Activated naive CD8-positive, alpha-beta T cell treated with anti-CD3 and anti-CD28 coated beads, Interleukin-2, amount 50 U/mL, for 24 hours (primary cell): ENCODE measurements at regions not wholly inside any gene's neighbourhood (a gene's known extent, or its start where the extent isn't known, plus 50 kb on each side); places are given as distances from the start of the nearest gene placed in this dataset.
"Not testable (repeated sequence)": the region's sequence is repeated elsewhere in the genome, so short reads cannot be mapped to it uniquely, and the experiment has no call there.

Source experiments
- ATAC-seq: fragments of 150-1000 bp; cut with Tn5 transposase; one replicate; pipeline ENCODE4 v1.10.0; 2021
- DNase-seq: peaks from one replicate; pipeline ENCODE4 v3.0.0; 2021
- H3K27ac Mint-ChIP-seq: one replicate; pipeline ENCODE4 v1.8.0; 2021; ENCODE audit warnings: mild to moderate bottlenecking, mixed read lengths
- H3K27me3 Mint-ChIP-seq: one replicate; pipeline ENCODE4 v1.8.0; 2021; ENCODE audit warnings: mixed read lengths
- H3K36me3 Mint-ChIP-seq: one replicate; pipeline ENCODE4 v1.8.0; 2021; ENCODE audit warnings: low read depth, mixed read lengths
- H3K4me1 Mint-ChIP-seq: one replicate; pipeline ENCODE4 v1.8.0; 2021; ENCODE audit warnings: mixed read lengths
- H3K4me3 Mint-ChIP-seq: one replicate; pipeline ENCODE4 v1.8.0; 2021; ENCODE audit warnings: mild to moderate bottlenecking, moderate library complexity, mixed read lengths
- H3K9me3 Mint-ChIP-seq: one replicate; pipeline ENCODE4 v1.8.0; 2021; ENCODE audit warnings: mixed read lengths

GRCh38 chr15:19901414-19901813, 640.2 kb downstream of the GOLGA6L6 start:
- H3K27ac Mint-ChIP-seq, H3K4me3 Mint-ChIP-seq, H3K27me3 Mint-ChIP-seq, ATAC-seq, DNase-seq, H3K4me1 Mint-ChIP-seq: not testable (repeated sequence)
- H3K36me3 Mint-ChIP-seq: peaks cover 14% of the 10 kb centered on the region
- peaks cover 23% of the 10 kb centered on the region for H3K9me3 Mint-ChIP-seq

GRCh38 chr15:19899021-19899824, 642.4 kb downstream of the GOLGA6L6 start:
- peaks cover 28% of the 10 kb centered on the region for H3K9me3 Mint-ChIP-seq
- no peak for ATAC-seq
- H3K27me3 Mint-ChIP-seq: no peaks in the 10 kb centered on the region
- DNase-seq: no peak
- H3K27ac Mint-ChIP-seq: no peak overlapping the region
- H3K36me3 Mint-ChIP-seq: peaks cover 14% of the 10 kb centered on the region
- H3K4me1 Mint-ChIP-seq: no peaks in the 10 kb centered on the region
- H3K4me3 Mint-ChIP-seq: no peak overlapping the region

DNA sequence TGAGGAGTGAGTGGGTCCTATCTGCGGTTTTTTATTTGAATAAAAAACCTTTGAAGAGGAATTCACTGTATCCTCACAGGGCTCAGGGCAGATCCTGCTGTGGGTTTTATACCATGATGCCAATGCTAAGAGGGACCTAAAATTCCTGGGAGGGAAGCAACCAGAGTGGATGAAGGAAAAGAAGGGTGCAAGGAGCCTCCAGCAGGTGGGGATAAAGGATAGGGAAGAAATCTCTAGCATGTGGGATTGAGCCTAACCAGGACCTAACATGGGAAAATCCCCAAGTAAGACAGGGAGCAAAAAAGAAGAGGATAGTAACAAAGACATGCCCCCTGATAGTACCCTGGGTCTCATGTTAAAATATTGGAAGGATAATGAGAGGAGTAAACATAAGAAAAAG, 652.8 kb downstream of the GOLGA6L6 start:
- H3K4me1 Mint-ChIP-seq, ATAC-seq, DNase-seq, H3K4me3 Mint-ChIP-seq, H3K36me3 Mint-ChIP-seq, H3K27me3 Mint-ChIP-seq, H3K27ac Mint-ChIP-seq: not testable (repeated sequence)
- H3K9me3 Mint-ChIP-seq: peaks cover 18% of the 10 kb centered on the region

GRCh38 chr15:19844061-19844460, 697.5 kb downstream of the GOLGA6L6 start:
- H3K36me3 Mint-ChIP-seq, H3K4me1 Mint-ChIP-seq: not testable (repeated sequence)

More at GRCh38 chr15:19844061-19844460, 697.5 kb downstream of the GOLGA6L6 start:
- H3K4me3 Mint-ChIP-seq, H3K27ac Mint-ChIP-seq, H3K27me3 Mint-ChIP-seq, H3K9me3 Mint-ChIP-seq, DNase-seq, ATAC-seq: not testable (repeated sequence)
